ENCODE measurements at regions not wholly inside any gene's neighbourhood (a gene's known extent, or its start where the extent isn't known, plus 50 kb on each side); places are given as distances from the start of the nearest gene placed in this dataset.

- TF ChIP-seq, protein P1, sequence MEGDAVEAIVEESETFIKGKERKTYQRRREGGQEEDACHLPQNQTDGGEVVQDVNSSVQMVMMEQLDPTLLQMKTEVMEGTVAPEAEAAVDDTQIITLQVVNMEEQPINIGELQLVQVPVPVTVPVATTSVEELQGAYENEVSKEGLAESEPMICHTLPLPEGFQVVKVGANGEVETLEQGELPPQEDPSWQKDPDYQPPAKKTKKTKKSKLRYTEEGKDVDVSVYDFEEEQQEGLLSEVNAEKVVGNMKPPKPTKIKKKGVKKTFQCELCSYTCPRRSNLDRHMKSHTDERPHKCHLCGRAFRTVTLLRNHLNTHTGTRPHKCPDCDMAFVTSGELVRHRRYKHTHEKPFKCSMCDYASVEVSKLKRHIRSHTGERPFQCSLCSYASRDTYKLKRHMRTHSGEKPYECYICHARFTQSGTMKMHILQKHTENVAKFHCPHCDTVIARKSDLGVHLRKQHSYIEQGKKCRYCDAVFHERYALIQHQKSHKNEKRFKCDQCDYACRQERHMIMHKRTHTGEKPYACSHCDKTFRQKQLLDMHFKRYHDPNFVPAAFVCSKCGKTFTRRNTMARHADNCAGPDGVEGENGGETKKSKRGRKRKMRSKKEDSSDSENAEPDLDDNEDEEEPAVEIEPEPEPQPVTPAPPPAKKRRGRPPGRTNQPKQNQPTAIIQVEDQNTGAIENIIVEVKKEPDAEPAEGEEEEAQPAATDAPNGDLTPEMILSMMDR (conservative IDR thresholded peaks at IDR 0.05), result no peak
- TF ChIP-seq EZH2 (IDR thresholded peaks at IDR 0.05; ENCODE audit: low read depth), result no peak
Measured at GRCh38 chr7:115088893-115089292, 167.0 kb downstream of the MDFIC start.

All from PC-9 (cell line).